ENCODE measurements at regions not wholly inside any gene's neighbourhood (a gene's known extent, or its start where the extent isn't known, plus 50 kb on each side); places are given as distances from the start of the nearest gene placed in this dataset.

DNA sequence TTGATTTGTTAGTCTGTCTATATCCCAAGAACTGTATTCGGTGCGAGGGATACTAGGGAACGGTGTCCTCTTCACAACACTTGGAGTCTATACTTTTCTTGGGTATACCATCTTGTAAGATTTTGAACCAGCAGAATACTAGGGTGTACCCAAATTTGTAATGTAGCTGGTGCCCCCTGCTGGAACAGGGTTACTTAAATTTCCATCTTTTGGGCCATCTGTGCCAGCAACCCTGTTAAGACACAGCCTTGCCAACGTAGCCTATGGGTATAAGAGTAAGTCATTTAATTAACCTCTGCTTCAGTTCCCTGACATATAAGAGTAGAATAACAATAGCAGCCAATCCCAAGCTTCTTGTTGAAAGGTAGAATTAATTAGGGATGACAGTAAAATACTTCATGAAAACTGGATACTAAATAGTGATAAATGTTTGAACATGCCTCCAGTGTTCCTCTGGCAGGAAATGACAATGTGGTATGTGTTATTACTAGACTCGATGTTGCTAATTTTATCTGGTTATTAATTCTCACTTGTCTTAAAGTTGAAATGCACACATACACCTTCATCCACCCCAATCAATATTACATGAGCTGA, 607.6 kb downstream of the FGF9 start:
- TF ChIP-seq, protein P1, sequence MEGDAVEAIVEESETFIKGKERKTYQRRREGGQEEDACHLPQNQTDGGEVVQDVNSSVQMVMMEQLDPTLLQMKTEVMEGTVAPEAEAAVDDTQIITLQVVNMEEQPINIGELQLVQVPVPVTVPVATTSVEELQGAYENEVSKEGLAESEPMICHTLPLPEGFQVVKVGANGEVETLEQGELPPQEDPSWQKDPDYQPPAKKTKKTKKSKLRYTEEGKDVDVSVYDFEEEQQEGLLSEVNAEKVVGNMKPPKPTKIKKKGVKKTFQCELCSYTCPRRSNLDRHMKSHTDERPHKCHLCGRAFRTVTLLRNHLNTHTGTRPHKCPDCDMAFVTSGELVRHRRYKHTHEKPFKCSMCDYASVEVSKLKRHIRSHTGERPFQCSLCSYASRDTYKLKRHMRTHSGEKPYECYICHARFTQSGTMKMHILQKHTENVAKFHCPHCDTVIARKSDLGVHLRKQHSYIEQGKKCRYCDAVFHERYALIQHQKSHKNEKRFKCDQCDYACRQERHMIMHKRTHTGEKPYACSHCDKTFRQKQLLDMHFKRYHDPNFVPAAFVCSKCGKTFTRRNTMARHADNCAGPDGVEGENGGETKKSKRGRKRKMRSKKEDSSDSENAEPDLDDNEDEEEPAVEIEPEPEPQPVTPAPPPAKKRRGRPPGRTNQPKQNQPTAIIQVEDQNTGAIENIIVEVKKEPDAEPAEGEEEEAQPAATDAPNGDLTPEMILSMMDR (conservative IDR thresholded peaks at IDR 0.05; ENCODE audit: low read depth, low read length): peak; percentile 46
- no peak for TF ChIP-seq EZH2phosphoT487 (IDR thresholded peaks at IDR 0.05; ENCODE audit: borderline replicate concordance, low read length)
- no peak for TF ChIP-seq EZH2 (IDR thresholded peaks at IDR 0.05; ENCODE audit: low read length, unreplicated experiment)
